Mesothelial cell of epicardium (in vitro differentiated cells): ENCODE measurements at regions not wholly inside any gene's neighbourhood (a gene's known extent, or its start where the extent isn't known, plus 50 kb on each side); places are given as distances from the start of the nearest gene placed in this dataset.

Experiments used
- DNase-seq, 2 experiments: peaks; one replicate each; pipeline ENCODE4 v3.0.0; 2021; ENCODE audit warnings: low spot score in 2 of 2; ENCODE audit not compliant: unreplicated experiment in 2 of 2
- H3K27ac Mint-ChIP-seq: 2 replicates; pipeline ENCODE4 v1.8.0; 2021; ENCODE audit warnings: mixed read lengths
- H3K27me3 Mint-ChIP-seq: 2 replicates; pipeline ENCODE4 v1.8.0; 2021; ENCODE audit warnings: low read depth, mixed read lengths
- H3K36me3 Mint-ChIP-seq: 2 replicates; pipeline ENCODE4 v1.8.0; 2021; ENCODE audit warnings: mixed read lengths
- H3K4me1 Mint-ChIP-seq: 2 replicates; pipeline ENCODE4 v1.8.0; 2021; ENCODE audit warnings: mixed read lengths
- H3K4me3 Mint-ChIP-seq: 2 replicates; pipeline ENCODE4 v1.8.0; 2021; ENCODE audit warnings: mild to moderate bottlenecking, moderate library complexity, mixed read lengths
- H3K9me3 Mint-ChIP-seq: 2 replicates; pipeline ENCODE4 v1.8.0; 2021; ENCODE audit warnings: mixed read lengths
- CTCF ChIP-seq: fragments of 200-600 bp; sonication (generic); IDR thresholded peaks from one replicate; pipeline ENCODE4 v1.5.0; 2021; ENCODE audit warnings: antibody characterized with exemption; ENCODE audit not compliant: unreplicated experiment

GRCh38 chr2:221195829-221196228 is 376.3 kb downstream of the EPHA4 start:
- Mint-ChIP-seq H3K4me3 (no peak overlapping the region), H3K9me3 (peaks cover 22% of the 10 kb centered on the region), H3K4me1 (peaks cover 17% of the 10 kb centered on the region), H3K27me3 (peaks cover 11% of the 10 kb centered on the region), H3K27ac (no peak overlapping the region), H3K36me3 (peaks cover 2% of the 10 kb centered on the region)
- DNase-seq = no peak
- TF ChIP-seq CTCF = no peak

- TF ChIP-seq CTCF = no peak
- Mint-ChIP-seq H3K27me3 (peaks cover 14% of the 10 kb centered on the region), H3K4me1 (peaks cover 21% of the 10 kb centered on the region)
These were observed 374.8 kb downstream of the EPHA4 start for GRCh38 chr2:221197225-221197856.

GRCh38 chr2:221198309-221198708 is 373.8 kb downstream of the EPHA4 start:
- H3K4me1 Mint-ChIP-seq = peaks cover 26% of the 10 kb centered on the region
- peaks cover 13% of the 10 kb centered on the region for H3K9me3 Mint-ChIP-seq
- H3K36me3 Mint-ChIP-seq = peaks cover 2% of the 10 kb centered on the region
- no peak for TF ChIP-seq CTCF
- H3K27me3 Mint-ChIP-seq = peaks cover 19% of the 10 kb centered on the region
- no peak overlapping the region for H3K4me3 Mint-ChIP-seq
- DNase-seq = no peak
- H3K27ac Mint-ChIP-seq = no peak overlapping the region

More at GRCh38 chr2:221197225-221197856, 374.8 kb downstream of the EPHA4 start:
- no peak overlapping the region for H3K27ac Mint-ChIP-seq
- no peak overlapping the region for H3K4me3 Mint-ChIP-seq
- peaks cover 22% of the 10 kb centered on the region for H3K9me3 Mint-ChIP-seq
- H3K36me3 Mint-ChIP-seq = peaks cover 2% of the 10 kb centered on the region
- no peak for DNase-seq

- H3K4me1 Mint-ChIP-seq = peaks cover 42% of the 10 kb centered on the region
- no peak for DNase-seq
- TF ChIP-seq CTCF = no peak
- H3K4me3 Mint-ChIP-seq = no peak overlapping the region
- no peak overlapping the region for H3K27ac Mint-ChIP-seq
- H3K9me3 Mint-ChIP-seq = peaks cover under 1% of the 10 kb centered on the region
- H3K36me3 Mint-ChIP-seq = no peaks in the 10 kb centered on the region
- H3K27me3 Mint-ChIP-seq = peaks cover 19% of the 10 kb centered on the region
These were observed 371.8 kb downstream of the EPHA4 start for GRCh38 chr2:221200184-221200839.

GRCh38 chr2:221202431-221202830 is 369.7 kb downstream of the EPHA4 start:
- H3K9me3 Mint-ChIP-seq = no peaks in the 10 kb centered on the region
- no peak overlapping the region for H3K27ac Mint-ChIP-seq
- no peak for TF ChIP-seq CTCF
- DNase-seq = no peak
- H3K27me3 Mint-ChIP-seq = peaks cover 23% of the 10 kb centered on the region
- H3K4me1 Mint-ChIP-seq = peaks cover 44% of the 10 kb centered on the region
- H3K4me3 Mint-ChIP-seq = no peak overlapping the region
- H3K36me3 Mint-ChIP-seq = no peaks in the 10 kb centered on the region
